RWPE1 (cell line): ENCODE measurements at regions not wholly inside any gene's neighbourhood (a gene's known extent, or its start where the extent isn't known, plus 50 kb on each side); places are given as distances from the start of the nearest gene placed in this dataset.

Experiments used
- CTCF ChIA-PET: fragments of 350-600 bp; sonication (Branson Sonifier 250); formaldehyde crosslinking; extraction: SDS; loops from one replicate; lab custom pipeline; 2021; lab: Yijun Ruan, JAX
- POLR2A ChIA-PET: fragments of 400-600 bp; formaldehyde crosslinking; extraction: SDS; loops from one replicate; lab custom pipeline; 2020; ENCODE audit warnings: antibody characterized with exemption; ENCODE audit not compliant: low non-redundant PET; lab: Yijun Ruan, JAX
- DNase-seq: peaks from one replicate; pipeline ENCODE4 v3.0.0; 2012; ENCODE audit warnings: low spot score
- H3K27ac ChIP-seq: fragments of 450-650 bp; 2 replicates; pipeline ENCODE4 v1.5.1; 2017
- CTCF ChIP-seq: fragments of 450-650 bp; conservative IDR thresholded peaks from 2 replicates; pipeline ENCODE4 v1.5.1; 2017; ENCODE audit warnings: low read depth, mild to moderate bottlenecking

- H3K27ac ChIP-seq = no peak overlapping the region
- ChIA-PET POLR2A (no interaction called here), CTCF (no interaction called here)
- no peak for TF ChIP-seq CTCF
- no peak for DNase-seq
Measured at GRCh38 chr2:217138284-217138683, 278.4 kb upstream of the TNP1 start.

- ChIA-PET CTCF (interaction anchor here (0.6 to 0.8 kb wide), 2 partner anchors 16 to 18 kb away, joined by 3 to 5 read pairs; no protein-coding TSS in a partner anchor), POLR2A (no interaction called here)
- no peak overlapping the region for H3K27ac ChIP-seq
- no peak for TF ChIP-seq CTCF
- DNase-seq = no peak
Measured at GRCh38 chr2:217127744-217128143, 267.9 kb upstream of the TNP1 start.

DNA sequence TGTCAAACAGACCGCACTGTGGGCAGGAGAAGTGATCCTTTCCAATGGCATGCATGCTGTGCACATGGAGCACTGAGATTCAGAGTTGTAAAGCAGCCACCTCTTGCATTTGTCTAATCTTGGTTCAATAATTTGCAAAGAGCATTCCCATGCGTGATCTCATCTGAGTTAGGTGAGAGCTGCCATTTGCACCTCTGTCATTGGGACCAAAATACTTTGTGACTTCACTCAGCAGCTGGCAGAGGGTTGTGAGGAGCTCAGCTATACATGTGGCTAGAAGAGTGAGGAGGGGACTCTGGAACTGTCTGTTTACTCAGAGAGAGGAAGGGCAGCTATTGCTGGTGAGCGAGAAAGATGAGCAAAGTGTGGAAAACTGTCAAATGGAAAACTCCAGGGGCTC is 265.1 kb upstream of the TNP1 start:
- no peak for TF ChIP-seq CTCF
- H3K27ac ChIP-seq = no peak overlapping the region
- DNase-seq = no peak
- ChIA-PET CTCF (no interaction called here), POLR2A (no interaction called here)

DNA sequence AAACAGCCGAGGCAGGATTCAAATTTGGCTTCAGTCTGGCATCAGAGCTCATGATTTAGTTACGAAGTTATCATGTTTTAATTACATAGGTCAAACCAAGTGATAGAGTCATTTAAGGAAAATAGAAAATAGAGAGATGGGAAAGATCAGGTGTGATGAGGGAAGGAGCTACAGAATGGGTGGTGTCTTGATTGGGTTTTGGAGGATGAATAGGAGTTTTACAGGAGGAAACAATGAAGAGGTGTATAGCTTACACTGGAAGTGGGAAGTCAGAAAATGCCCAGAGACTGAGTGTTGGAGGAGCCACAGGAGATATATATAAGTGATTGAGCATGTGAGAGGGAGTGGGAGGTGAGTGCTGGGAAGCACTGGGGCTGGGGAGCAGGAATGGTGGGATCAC is 264.2 kb upstream of the TNP1 start:
- ChIA-PET POLR2A (no interaction called here), CTCF (interaction anchor here (1.1 kb wide), 1 partner anchor 11 kb away, joined by 4 read pairs; no protein-coding TSS in a partner anchor)
- TF ChIP-seq CTCF = no peak
- DNase-seq = no peak
- no peak overlapping the region for H3K27ac ChIP-seq

DNA sequence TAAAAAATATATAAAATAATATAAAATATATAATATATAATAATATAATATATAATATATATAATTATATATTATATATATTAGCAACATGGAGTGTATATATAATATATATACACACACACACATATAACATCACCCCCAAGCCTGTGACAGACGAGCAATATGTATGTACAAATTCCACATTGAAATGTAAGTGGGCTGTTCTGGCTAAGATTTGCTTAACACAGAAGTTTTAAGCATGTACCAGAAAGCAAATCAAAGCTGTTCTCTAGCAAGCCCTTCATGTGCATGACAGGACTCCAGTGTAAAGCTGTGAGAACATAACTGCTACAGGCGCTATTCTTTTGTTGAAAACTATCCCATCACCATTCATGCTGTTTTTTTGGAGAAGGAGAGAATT is 261.7 kb upstream of the TNP1 start:
- POLR2A ChIA-PET = no interaction called here
- TF ChIP-seq CTCF = no peak
- CTCF ChIA-PET = no interaction called here
- no peak overlapping the region for H3K27ac ChIP-seq
- DNase-seq = no peak

DNA sequence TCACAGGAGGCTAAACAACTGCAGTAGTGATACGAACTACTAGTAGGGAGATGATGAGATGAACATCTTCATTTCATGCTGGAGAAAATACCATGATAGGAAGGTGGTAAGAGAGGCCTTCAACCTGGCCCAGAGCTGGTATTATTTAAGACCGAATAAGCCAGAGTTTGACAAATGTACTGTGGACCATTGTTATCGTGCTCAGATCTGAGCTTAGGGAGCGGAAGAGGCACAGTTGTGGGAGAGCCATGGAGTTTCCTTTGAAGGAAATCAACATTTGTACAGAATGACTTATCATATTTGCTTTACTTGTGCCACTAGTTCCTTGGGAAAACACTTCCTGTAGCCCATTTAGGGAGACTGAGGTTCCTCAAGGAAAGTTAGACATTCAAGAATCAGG is 260.6 kb upstream of the TNP1 start:
- no peak for TF ChIP-seq CTCF
- no peak overlapping the region for H3K27ac ChIP-seq
- CTCF ChIA-PET = interaction anchor here (0.7 kb wide), 1 partner anchor 738 kb away, joined by 3 read pairs; no protein-coding TSS in a partner anchor
- DNase-seq = no peak
- POLR2A ChIA-PET = no interaction called here
